Right lobe of liver (tissue), 4 donors: ENCODE measurements at regions not wholly inside any gene's neighbourhood (a gene's known extent, or its start where the extent isn't known, plus 50 kb on each side); places are given as distances from the start of the nearest gene placed in this dataset.

ENCODE experiments used
- POLR2A ChIP-seq: fragments of 450-650 bp; IDR thresholded peaks from one replicate; pipeline ENCODE4 v1.6.1; 2017; ENCODE audit warnings: antibody characterized with exemption, mild to moderate bottlenecking
- TF ChIP-seq, protein P1 (sequence below), 4 donors: fragments of 200-600 bp in 3 of 4; fragments of 450-650 bp in 1 of 4; IDR thresholded peaks; one replicate each; pipeline versions ENCODE4 v1.5.1 to v1.8.0; 2016 to 2022; ENCODE audit warnings: antibody characterized with exemption in 4 of 4, mild to moderate bottlenecking in 2 of 4
- donor health status: DM: no; HTN: no; CAD: no.
- donor health status: DM: no; HTN: no; CAD: no.
- donor health status: DM: no; HTN: yes; CAD: no.

DNA sequence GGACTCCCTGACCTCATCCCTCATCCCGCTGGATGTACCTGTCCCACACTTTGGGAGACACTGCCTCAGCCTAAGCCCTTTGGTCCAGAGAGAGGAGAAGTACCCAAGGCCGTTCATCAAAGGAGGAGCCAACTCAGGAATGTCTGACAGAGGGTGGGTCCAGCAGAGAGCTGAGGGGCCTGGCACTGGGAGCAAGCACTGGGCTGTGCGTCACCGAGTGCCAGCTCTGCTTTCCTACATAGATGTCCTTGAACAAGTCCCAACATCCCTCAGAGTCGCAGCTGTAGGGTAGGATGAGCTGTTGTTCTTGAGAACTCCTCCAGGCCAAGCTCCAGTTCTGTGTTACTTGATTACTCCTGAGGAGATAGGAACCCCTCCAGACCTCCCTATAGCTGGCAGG, 68.8 kb upstream of the ACOT11 start:
- no peak for TF ChIP-seq POLR2A
- TF ChIP-seq, protein P1, sequence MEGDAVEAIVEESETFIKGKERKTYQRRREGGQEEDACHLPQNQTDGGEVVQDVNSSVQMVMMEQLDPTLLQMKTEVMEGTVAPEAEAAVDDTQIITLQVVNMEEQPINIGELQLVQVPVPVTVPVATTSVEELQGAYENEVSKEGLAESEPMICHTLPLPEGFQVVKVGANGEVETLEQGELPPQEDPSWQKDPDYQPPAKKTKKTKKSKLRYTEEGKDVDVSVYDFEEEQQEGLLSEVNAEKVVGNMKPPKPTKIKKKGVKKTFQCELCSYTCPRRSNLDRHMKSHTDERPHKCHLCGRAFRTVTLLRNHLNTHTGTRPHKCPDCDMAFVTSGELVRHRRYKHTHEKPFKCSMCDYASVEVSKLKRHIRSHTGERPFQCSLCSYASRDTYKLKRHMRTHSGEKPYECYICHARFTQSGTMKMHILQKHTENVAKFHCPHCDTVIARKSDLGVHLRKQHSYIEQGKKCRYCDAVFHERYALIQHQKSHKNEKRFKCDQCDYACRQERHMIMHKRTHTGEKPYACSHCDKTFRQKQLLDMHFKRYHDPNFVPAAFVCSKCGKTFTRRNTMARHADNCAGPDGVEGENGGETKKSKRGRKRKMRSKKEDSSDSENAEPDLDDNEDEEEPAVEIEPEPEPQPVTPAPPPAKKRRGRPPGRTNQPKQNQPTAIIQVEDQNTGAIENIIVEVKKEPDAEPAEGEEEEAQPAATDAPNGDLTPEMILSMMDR (IDR thresholded peaks at IDR 0.05), result no peak
